ENCODE measurements at regions not wholly inside any gene's neighbourhood (a gene's known extent, or its start where the extent isn't known, plus 50 kb on each side); places are given as distances from the start of the nearest gene placed in this dataset.

- TF ChIP-seq CTCF (IDR thresholded peaks at IDR 0.05) (no peak), POLR2A (IDR thresholded peaks at IDR 0.05) (no peak), POLR2AphosphoS5 (IDR thresholded peaks at IDR 0.05) (no peak)
Observed at GRCh38 chr9:99635032-99635431, 186.7 kb upstream of the NR4A3 start.

All from upper lobe of left lung (tissue), 4 donors.